ENCODE measurements at regions not wholly inside any gene's neighbourhood (a gene's known extent, or its start where the extent isn't known, plus 50 kb on each side); places are given as distances from the start of the nearest gene placed in this dataset.

- peak overlapping the region; percentile 62 for H2BK20ac ChIP-seq (ENCODE audit: low read length)
- H2BK120ac ChIP-seq (replicated peaks; ENCODE audit: low read depth, low read length), result peak overlapping the region; percentile 97
- H3K23me2 ChIP-seq (ENCODE audit: low read depth, low read length), result 0 out of 2 replicates have a peak, but pooled peaks cover 2% of the 10 kb centered on the region
- H4K20me1 ChIP-seq (replicated peaks in 1 of 2; ENCODE audit: control insufficient read depth in 1 of 2, insufficient read depth in 2 of 2, low read length in 2 of 2), result no peaks in the 10 kb centered on the region
- H3K36me3 ChIP-seq (ENCODE audit: control insufficient read depth in 2 of 4, insufficient read depth in 4 of 4, low read length in 3 of 4), result no peaks in the 10 kb centered on the region
- FAIRE-seq, result peak; percentile 42
- no peaks in the 10 kb centered on the region for H3K9me3 ChIP-seq (ENCODE audit: insufficient read depth in 2 of 2, low read depth in 1 of 2, low read length in 1 of 2)
- peak overlapping the region; percentile 37 for H3K4ac ChIP-seq (replicated peaks; ENCODE audit: insufficient read length, low read depth, low read length)
- H3K14ac ChIP-seq (ENCODE audit: insufficient read length), result no peak overlapping the region
- H3K27me3 ChIP-seq (replicated peaks in 1 of 4; ENCODE audit: control insufficient read depth in 3 of 4, extremely low read depth in 1 of 4, insufficient read depth in 3 of 4, low read length in 3 of 4), result no peaks in the 10 kb centered on the region
- H3K4me3 ChIP-seq (ENCODE audit: extremely low read depth in 1 of 4, insufficient read depth in 2 of 4, low read depth in 3 of 4, low read length in 4 of 4), result peak overlapping the region in 1 of 4 experiments; percentile 41; a peak in 1 of 8 replicates
- no peak overlapping the region for H3K56ac ChIP-seq (replicated peaks; ENCODE audit: insufficient read length, low read depth, low read length)
- no peaks in the 10 kb centered on the region for H3K79me1 ChIP-seq (ENCODE audit: low read depth, low read length)
- peak overlapping the region; percentile 49 to 73; a peak in 3 of 4 replicates for H3K4me2 ChIP-seq (ENCODE audit: insufficient read depth in 1 of 2, low read depth in 2 of 2, low read length in 2 of 2)
- peak overlapping the region; percentile 100 for H2BK5ac ChIP-seq (ENCODE audit: low read depth, low read length)
- H3K79me2 ChIP-seq (ENCODE audit: control insufficient read depth in 1 of 2, insufficient read depth in 2 of 2, low read length in 2 of 2), result no peaks in the 10 kb centered on the region
- H4K8ac ChIP-seq (ENCODE audit: extremely low read depth, insufficient read depth, low read length), result no peak overlapping the region
- H3K27ac ChIP-seq (ENCODE audit: low read depth, low read length), result peak overlapping the region; percentile 92; the same call in 1 of the 2 replicates
- peak overlapping the region in 2 of 4 experiments; percentile 13 to 26; a peak in 3 of 7 replicates for H3K9ac ChIP-seq (replicated peaks in 1 of 4; ENCODE audit: extremely low read depth in 1 of 4, low read depth in 3 of 4, low read length in 3 of 4)
- H2AFZ ChIP-seq (ENCODE audit: low read length), result no peak overlapping the region
- 16% methylated on average over 6 of the region's 6 CpGs; no CpG with 5 or more reads in 1 of the 2 experiments for WGBS, 2 experiments (ENCODE audit: extremely low coverage in 1 of 2, insufficient coverage in 1 of 2, insufficient read length in 1 of 2, insufficient replicate concordance in 2 of 2, low coverage in 1 of 2, low lambda C conversion rate in 2 of 2, missing lambda C conversion rate in 1 of 2)
- peak in 1 of 2 experiments; percentile 57 for DNase-seq (ENCODE audit: low read depth in 1 of 2, low spot score in 2 of 2)
- peak overlapping the region; percentile 89 for H4K91ac ChIP-seq (replicated peaks; ENCODE audit: insufficient read length, low read length)
- H3K23ac ChIP-seq (ENCODE audit: insufficient read length), result no peak overlapping the region
- H2BK15ac ChIP-seq (ENCODE audit: low read length), result no peak overlapping the region
- peak overlapping the region; percentile 93 for H3K18ac ChIP-seq (ENCODE audit: extremely low read depth, low read length)
- H3K4me1 ChIP-seq (replicated peaks in 1 of 4; ENCODE audit: control insufficient read depth in 3 of 4, insufficient read depth in 4 of 4, low read length in 3 of 4), result peaks cover 14 to 44% (median 36%) of the 10 kb centered on the region in 4 experiments
- ChIA-PET POLR2A (ENCODE audit: partially characterized antibody) (interaction anchor here (1.2 to 3.7 kb wide), 10 partner anchors 10 to 131 kb away, joined by 3 to 26 read pairs (median 6); no protein-coding TSS in a partner anchor), CTCF (ENCODE audit: partially characterized antibody) (interaction anchor here (0.6 to 0.7 kb wide), 2 partner anchors 9 to 39 kb away, joined by 3 read pairs; no protein-coding TSS in a partner anchor)
- peak overlapping the region; percentile 88; the same call in 1 of the 2 replicates for H2BK12ac ChIP-seq (ENCODE audit: low read depth, low read length)
- peak overlapping the region; percentile 19 for H4K5ac ChIP-seq (ENCODE audit: insufficient read length, low read depth, low read length)
- peak overlapping the region; percentile 70; the same call in 1 of the 2 replicates for H2AK5ac ChIP-seq (ENCODE audit: low read depth, low read length)
- TF ChIP-seq CHD1 (IDR thresholded peaks at IDR 0.05; ENCODE audit: low read depth, low read length) (no peak), FOSL1 (IDR thresholded peaks at IDR 0.05; ENCODE audit: insufficient read depth, low read depth, low read length) (no peak), TAF1 (IDR thresholded peaks at IDR 0.05; ENCODE audit: low read depth, low read length) (no peak), TEAD4 (IDR thresholded peaks at IDR 0.05; ENCODE audit: low read depth, low read length) (no peak), KDM5A (IDR thresholded peaks at IDR 0.05; ENCODE audit: low read length) (no peak), HDAC6 (IDR thresholded peaks at IDR 0.05; ENCODE audit: low read depth, low read length) (no peak), NANOG (IDR thresholded peaks at IDR 0.05; ENCODE audit: insufficient read depth, low read depth, low read length, poor library complexity, severe bottlenecking) (no peak), GABPA (IDR thresholded peaks at IDR 0.05; ENCODE audit: borderline replicate concordance, insufficient read depth, low read length) (no peak), SIN3A (conservative IDR thresholded peaks at IDR 0.05 in 1 of 2, IDR thresholded peaks at IDR 0.05 in 1 of 2; ENCODE audit: low read depth in 1 of 2, low read length in 2 of 2) (no peak), TCF12 (IDR thresholded peaks at IDR 0.05; ENCODE audit: low read depth, low read length) (peak; percentile 69; the same call in 1 of the 2 replicates), JUND (IDR thresholded peaks at IDR 0.05; ENCODE audit: low read length) (peak; percentile 95), SIX5 (IDR thresholded peaks at IDR 0.05; ENCODE audit: low read depth, low read length) (no peak)
- TF ChIP-seq, protein P1, sequence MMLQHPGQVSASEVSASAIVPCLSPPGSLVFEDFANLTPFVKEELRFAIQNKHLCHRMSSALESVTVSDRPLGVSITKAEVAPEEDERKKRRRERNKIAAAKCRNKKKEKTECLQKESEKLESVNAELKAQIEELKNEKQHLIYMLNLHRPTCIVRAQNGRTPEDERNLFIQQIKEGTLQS (IDR thresholded peaks at IDR 0.05; ENCODE audit: insufficient read depth, low read depth, low read length), result no peak
These were observed 68.8 kb upstream of the TSHZ3 start for GRCh38 chr19:31418055-31418454.
